HG03469 (cell line): ENCODE measurements at regions not wholly inside any gene's neighbourhood (a gene's known extent, or its start where the extent isn't known, plus 50 kb on each side); places are given as distances from the start of the nearest gene placed in this dataset.
"Not testable (repeated sequence)": the region's sequence is repeated elsewhere in the genome, so short reads cannot be mapped to it uniquely, and the experiment has no call there.

Experiments
- ATAC-seq: cut with Tn5 transposase; IDR thresholded peaks from one replicate; pipeline ENCODE4 v1.9.1; 2021; ENCODE audit warnings: mild to moderate bottlenecking, moderate library complexity, moderate number of reproducible peaks; ENCODE audit not compliant: unreplicated experiment

- ATAC-seq = no peak
Measured at GRCh38 chr13:44853641-44854040, 135.6 kb downstream of the NUFIP1 start.

- ATAC-seq = no peak
Measured at GRCh38 chr13:44848920-44849676, 140.2 kb downstream of the NUFIP1 start.

GRCh38 chr13:44845281-44846058 lies 143.8 kb downstream of the NUFIP1 start:
- ATAC-seq = not testable (repeated sequence)

- ATAC-seq = no peak
Measured at GRCh38 chr13:44844786-44845185, 144.5 kb downstream of the NUFIP1 start.

GRCh38 chr13:44843403-44843802 lies 145.9 kb downstream of the NUFIP1 start:
- no peak for ATAC-seq

- ATAC-seq = no peak
Measured at GRCh38 chr13:44842158-44842557, 147.1 kb downstream of the NUFIP1 start.

GRCh38 chr13:44840131-44840530 lies 149.1 kb downstream of the NUFIP1 start:
- ATAC-seq = no peak

- ATAC-seq = no peak
Measured at GRCh38 chr13:44837250-44837649, 152.0 kb downstream of the NUFIP1 start.

- ATAC-seq = no peak
Measured at GRCh38 chr13:44834404-44834803, 154.9 kb downstream of the NUFIP1 start.

- ATAC-seq = no peak
Measured at GRCh38 chr13:44833626-44834025, 155.6 kb downstream of the NUFIP1 start.

GRCh38 chr13:44833139-44833538 lies 156.1 kb downstream of the NUFIP1 start:
- no peak for ATAC-seq

- no peak for ATAC-seq
Measured at GRCh38 chr13:44826591-44827350, 162.5 kb downstream of the NUFIP1 start.

GRCh38 chr13:44825953-44826352 lies 163.3 kb downstream of the NUFIP1 start:
- ATAC-seq = no peak

- ATAC-seq = not testable (repeated sequence)
Measured at GRCh38 chr13:44823555-44823954, 165.7 kb downstream of the NUFIP1 start.

GRCh38 chr13:44822291-44822690 lies 167.0 kb downstream of the NUFIP1 start:
- ATAC-seq = no peak

- ATAC-seq = no peak
Measured at GRCh38 chr13:44819772-44820171, 169.5 kb downstream of the NUFIP1 start.

GRCh38 chr13:44819245-44819644 lies 170.0 kb downstream of the NUFIP1 start:
- no peak for ATAC-seq

GRCh38 chr13:44818428-44818827 lies 170.8 kb downstream of the NUFIP1 start:
- ATAC-seq = no peak

GRCh38 chr13:44818016-44818415 lies 171.3 kb downstream of the NUFIP1 start:
- ATAC-seq = no peak

GRCh38 chr13:44817131-44817671 lies 172.1 kb downstream of the NUFIP1 start:
- no peak for ATAC-seq

GRCh38 chr13:44816701-44817100 lies 172.6 kb downstream of the NUFIP1 start:
- no peak for ATAC-seq
